Stimulated activated CD4-positive, alpha-beta T cell treated with anti-CD3 and anti-CD28 coated beads, Interleukin-1b, Interleukin-23, amount 100 ng/mL, for 24 hours (primary cell): ENCODE measurements at regions not wholly inside any gene's neighbourhood (a gene's known extent, or its start where the extent isn't known, plus 50 kb on each side); places are given as distances from the start of the nearest gene placed in this dataset.
A peak's percentile ranks its signal among the peaks of the same experiment; 100 is the strongest.
"Not testable (repeated sequence)": the region's sequence is repeated elsewhere in the genome, so short reads cannot be mapped to it uniquely, and the experiment has no call there.

ENCODE experiments used
- DNase-seq, 4 experiments: peaks; one replicate each; pipeline ENCODE4 v3.0.0-alpha.2; 2020; ENCODE audit warnings: low read depth in 4 of 4, low spot score in 1 of 4

DNA sequence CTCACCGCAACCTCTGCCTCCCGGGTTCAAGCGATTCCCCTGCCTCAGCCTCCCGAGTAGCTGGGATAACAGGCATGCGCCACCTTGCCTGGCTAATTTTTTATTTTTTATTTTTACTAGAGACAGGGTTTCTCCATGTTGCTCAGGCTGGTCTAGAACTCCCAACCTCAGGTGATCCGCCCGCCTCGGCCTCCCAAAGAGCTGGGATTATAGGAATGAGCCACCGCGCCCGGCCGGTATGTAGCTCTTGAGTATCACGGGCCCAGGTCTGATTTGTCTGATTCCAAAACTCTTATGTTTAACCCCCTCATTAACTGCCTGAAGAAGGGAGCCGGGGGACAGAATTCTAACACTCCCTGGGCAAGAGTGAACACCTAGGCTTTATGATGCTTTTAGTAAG, 91.7 kb upstream of the OLIG2 start:
- not testable (repeated sequence) for DNase-seq

DNA sequence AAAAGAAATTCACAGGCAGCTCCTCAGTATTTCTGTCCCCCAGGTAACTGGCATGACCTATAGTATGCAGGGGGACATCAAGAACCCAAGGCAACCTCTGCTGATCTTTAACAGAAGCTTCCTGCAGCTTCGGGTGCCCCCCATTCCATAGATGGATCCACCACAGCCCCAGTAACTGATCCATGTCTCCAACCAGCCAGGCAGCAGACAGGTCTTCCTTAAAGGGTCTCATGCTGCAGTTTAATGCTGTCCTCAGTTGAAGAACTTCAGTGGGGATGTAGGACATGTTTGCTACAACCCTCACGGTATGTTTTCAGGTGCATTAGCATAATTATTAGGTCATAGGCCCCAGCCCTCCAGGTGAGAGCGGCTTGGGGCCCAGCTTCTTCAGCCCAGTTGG, 90.9 kb upstream of the OLIG2 start:
- no peak for DNase-seq

DNA sequence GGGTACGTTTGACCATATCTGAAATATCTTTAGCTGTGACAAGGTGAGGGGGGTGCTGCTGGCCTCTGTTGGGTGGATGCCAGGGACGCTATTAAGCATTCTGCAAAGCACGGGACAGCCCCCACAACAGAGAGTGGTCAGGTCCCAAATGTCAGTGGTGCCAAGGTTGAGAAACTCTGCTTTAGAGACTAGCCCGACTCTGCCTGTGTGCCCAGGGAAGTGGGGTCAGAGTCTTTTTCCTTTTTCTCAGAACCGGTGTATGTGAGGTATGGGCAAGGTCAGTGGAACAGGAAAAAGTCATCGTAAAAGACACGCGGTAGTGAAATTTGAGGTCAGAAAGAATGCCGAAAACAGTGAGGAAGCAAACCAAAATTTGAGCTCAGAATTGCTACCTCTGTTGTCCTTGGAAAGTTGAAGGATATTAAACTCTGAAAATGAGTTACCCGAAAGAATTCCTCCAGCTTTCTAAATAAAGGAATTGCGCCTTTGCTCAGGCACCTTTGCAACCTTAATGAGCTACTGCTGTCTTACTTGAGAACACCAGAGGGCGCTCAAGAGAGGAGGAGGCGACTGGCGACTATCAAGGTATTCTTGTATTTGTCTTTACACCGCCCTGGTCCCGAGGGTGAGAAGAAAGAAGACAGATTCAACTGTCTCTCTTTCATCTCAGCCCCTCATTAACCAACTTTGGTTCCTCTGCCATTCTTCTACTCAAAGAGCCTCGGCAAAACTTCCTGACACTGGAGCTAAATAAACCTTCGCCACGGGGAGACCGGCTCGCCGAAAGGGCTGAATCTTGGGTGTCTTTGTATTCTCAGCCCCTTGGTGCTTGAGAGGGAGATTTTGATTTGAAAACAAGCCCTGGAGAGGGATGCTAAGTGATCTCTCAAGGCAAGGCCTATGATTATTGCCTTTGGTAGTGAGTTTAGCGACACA, 85.4 kb upstream of the OLIG2 start:
- DNase-seq: peak in 2 of 4 experiments; percentile 19 to 23

DNA sequence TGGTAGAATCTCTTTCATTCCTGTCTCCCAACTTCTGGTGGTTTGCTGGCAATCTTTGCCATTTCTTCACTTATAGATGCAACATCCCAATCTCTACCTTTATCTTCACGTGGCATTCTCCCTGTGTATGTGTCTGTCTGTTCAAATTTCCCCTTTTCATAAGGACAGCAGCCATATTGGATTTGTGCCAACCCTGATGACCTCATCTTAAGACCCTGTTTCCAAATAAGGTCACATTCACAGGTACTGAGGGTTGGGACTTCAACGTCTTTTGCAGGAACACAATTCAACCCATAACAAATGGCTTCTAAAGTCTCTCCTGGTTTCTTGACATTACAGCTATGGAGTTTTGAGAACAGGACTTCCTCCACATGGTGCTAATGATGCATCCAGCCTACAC, 84.5 kb upstream of the OLIG2 start:
- no peak for DNase-seq

DNA sequence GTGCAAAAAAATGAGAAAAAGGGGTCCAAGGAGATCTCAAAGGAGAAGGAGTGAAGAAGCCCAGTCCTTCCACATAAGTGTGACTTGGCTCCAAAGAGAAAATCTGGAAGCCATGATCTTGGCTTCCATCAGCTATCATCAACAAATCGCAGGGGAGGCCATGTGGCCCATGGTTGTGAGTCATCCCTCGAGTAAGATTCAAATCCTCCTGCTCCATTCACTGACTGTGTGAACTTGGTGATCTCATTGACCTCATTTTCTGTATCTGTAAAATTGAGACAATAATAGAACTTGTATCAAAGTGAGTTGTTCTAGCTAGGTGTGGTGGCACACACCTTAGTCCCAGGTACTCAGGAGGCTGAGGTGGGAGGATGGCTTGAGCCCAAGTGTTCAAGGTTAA, 79.1 kb upstream of the OLIG2 start:
- no peak for DNase-seq

DNA sequence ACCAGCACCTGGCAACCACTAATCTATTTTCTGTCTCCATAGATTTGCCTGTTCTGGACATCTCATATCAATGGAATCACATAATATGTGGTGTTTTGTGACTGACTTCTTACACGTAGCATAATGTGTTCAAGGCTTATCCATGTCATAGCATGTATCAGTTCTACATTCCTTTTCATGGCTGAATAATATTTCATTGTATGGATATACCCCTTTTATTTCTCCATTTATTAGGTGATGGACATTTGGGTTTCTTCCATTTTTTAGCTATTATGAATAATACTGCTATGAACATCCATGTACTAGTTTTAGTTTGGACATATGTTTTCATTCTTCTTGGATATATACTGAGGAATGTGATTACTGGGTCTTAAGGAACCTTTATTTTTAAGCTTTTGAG, 78.0 kb upstream of the OLIG2 start:
- DNase-seq: no peak

DNA sequence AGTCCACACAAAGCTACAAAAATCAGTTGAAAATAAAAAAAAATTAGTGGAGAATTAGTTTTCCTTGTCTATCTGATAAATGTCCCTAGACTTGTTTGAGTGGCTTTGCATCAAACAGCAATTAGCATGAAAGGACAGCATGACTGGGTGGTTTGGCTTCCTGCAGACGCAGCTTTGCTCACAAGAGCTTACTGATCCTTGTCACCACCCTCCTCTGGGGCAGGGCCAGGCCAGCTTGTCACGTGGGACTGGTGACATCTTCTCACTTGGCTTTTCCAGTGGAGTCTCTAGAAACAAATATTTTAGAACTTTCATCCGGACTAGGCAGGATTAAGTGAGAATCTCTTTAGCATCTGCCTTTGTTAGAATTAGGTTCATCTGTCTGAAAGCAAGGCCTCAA, 76.0 kb upstream of the OLIG2 start:
- no peak for DNase-seq

DNA sequence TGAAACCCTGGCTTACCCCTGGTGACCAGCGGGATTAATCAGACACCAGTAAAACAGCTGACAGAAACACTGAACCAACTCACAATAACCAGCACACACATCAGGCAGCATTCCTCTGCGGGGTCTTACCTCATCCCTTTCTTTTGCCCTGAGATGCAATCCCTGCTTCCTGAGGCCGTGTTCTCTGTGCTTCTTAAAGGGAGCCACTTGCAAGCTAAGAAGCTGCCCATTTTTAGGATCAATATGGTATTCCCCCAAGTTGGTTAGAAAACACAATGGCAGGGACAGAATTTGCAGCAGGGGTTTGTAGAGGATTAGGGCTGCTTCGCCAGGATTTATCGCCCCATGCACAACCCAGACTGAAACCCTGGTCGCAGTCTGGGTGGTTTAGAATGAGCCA, 74.7 kb upstream of the OLIG2 start:
- no peak for DNase-seq

DNA sequence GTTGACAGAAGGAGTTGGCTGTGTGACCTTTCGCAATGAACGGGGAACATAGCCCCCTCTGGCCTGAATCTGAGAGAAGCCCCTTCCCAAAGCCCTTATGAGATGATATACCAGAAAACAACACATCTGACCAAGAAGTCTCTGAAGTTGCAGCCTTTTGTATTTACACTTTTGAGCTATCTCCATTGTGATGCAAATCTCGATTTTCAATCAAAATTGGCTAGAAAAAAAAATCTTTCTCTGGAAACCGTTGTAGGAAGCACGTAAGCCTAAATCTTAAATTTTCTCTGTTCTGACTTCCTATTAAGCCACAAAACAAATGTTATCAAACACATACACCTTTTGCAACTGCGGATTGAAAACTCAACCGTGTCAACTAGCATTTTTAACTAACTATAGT, 71.4 kb upstream of the OLIG2 start:
- DNase-seq: no peak

DNA sequence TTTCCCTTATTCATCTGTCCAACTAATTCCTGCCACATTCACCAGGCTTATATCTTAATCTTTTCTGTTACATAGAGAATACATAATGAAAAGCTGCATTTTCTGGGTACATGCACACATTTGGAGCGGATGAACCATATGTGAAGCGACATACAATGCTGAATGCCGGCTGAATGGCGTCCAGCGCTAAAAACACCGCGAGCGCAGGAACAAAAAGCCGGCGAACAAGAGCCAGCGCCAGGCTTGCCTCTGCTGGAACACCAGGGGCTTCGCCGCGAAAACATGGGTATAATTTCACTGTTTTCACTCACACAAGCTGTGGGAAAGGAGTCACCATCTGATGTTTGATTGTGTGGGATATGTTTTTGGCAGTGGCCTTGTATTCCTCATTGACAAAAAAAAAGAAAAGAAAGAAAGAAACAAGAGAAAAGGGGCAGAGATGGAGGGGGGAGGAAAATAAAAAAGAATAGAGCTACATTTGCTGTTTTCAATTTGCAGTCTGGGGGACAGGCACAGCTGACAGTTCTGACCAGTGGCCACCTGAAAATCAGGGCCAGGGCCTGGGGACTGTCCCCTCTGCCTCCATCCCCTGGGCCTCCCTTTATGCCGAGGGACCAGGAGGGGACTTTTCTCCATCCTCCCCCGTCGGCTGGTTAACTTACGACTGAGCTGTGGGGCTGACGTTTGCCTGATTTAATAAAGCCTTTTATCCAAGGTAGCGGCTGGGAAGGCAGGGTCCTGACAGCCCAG, 70.2 kb upstream of the OLIG2 start:
- DNase-seq: no peak

DNA sequence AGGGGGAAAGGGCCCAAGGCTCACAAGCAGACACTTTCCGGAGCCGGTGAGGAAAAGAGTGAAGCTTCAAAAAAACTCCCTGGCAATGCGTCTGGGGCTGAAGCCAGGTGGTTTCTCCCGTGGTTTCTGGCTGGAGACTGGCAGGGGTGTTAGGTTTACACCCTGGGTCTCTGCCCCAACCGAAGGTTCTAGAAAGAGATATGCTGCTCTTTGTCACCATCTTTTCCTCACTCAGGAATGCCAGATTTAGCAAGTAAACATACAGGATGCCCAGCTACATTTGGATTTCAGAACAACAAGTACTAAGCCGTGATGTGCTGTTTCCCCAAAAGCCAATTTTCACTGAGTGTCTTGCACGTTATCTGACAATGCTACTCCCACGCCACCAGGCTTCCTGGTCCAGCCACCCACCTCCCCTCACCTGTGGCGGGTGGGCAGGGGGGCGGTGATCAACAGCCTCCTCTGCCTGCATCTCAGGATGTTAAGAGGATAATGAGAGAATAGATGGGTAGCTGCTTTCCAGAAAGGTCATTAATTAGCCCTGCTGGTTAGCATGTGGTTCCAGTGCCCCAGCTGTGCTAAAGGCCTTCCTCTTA, 69.6 kb upstream of the OLIG2 start:
- no peak for DNase-seq

DNA sequence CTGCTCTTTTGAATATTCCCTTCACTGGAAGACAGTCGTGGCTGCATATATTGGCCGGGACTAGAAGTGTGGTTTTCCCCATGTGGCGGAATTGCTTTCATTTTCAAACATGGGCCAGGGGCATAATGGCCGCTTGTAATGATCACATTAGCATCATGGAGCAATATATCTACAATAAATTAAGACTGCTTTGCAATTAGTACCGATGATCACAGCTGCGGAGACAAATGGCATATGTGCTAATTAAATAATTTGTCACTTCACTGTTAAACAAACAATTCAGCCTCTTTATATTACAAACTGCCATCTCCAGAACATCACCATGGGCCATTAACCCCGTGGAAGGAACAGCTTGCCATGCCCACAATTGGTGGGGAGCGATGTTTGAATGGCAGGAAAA, 68.2 kb upstream of the OLIG2 start:
- no peak for DNase-seq

DNA sequence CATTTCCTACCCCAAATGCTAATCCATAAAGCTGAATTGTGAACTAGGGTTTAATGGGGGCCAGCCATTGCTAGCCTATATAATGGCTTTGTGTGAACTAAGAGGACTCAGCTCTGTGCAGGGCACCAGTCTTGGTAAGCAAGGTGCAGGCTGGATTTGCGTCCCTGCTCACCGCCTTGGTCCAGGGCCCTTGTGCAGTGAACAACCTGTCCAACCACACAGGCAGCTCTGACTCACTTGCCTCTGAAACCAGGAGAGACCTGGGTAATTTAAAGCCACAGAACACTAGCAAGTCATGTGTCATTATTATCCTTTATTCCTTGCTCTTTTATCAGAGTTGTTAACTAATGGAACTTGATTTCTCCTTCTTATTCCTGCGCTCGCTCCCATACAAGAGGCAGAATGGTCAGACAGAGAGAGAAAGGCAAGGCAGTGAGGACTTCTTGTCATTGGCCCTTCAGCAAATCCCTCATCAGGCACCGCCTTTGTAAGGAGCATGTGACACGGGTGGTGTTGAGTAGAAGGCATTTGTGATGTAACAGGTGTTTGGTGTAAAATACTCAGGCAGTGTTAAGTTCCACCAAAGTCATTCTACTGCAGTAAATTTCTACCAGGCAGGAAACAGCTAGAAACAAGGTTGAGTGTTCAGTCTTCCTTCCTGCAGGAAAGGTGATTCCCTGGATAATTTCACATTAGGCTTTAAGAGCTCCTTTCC, 67.3 kb upstream of the OLIG2 start:
- no peak for DNase-seq

DNA sequence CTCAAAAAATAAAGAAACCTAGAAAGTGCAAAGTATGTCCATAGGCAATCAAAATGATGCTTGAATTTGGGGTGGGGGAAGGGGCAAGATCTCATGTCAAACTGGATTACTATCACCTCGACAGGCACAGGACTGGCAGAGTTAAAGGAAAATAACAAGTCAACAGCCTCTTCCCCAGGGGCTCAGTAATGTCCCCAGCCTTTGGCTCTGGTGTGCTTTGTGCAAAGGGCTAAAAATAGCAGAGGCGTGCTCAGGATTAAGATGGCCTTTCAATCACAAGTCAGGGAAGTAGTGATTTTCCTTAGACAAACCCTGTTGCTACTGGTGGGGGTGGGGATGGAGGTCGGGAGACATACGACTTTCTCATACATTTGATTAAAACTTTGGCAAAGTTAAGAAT, 63.5 kb upstream of the OLIG2 start:
- no peak for DNase-seq

DNA sequence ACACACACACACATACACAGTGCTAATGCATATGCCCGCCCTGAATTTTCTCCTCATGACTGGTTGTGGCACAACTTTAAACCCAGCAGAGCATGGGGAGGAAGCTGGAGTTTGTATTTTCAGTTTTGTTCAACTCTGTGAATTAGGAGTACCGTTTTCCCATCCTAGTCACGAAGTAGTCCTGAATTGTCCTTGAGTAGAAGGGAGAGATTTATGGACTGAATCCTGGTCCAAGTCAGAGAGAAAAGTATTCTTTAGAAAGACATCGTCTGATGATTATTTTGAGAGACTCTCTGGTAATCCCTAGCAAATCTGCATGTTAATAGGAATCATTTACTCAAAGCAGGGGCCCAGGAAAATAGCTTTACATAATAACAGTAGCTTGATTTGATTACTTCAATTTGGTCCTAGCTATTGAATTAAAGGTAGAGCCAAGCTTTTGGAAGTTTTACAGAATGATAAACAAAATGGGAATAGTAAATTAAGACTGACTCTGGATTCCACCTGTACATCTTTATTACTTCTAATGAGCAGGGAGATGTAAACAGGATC, 60.5 kb upstream of the OLIG2 start:
- no peak for DNase-seq

DNA sequence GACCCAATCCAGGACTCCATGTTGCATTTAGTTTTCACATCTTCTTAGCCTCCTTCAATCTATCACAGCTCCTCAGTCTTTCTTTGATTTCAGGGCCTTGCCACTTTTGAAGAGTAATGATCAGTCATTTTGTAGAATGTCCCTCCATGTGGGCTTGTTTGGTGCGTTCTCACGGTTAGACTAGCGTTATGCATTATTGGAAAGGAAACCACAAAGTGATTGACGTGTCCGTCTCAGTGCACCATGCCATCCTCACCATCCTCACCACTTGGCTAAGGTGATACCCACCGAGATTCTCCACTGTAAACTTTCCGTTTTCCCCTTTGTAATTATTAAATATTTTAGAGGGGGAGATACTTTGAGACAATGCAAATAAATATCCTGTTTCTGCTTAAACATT, 59.6 kb upstream of the OLIG2 start:
- no peak for DNase-seq

DNA sequence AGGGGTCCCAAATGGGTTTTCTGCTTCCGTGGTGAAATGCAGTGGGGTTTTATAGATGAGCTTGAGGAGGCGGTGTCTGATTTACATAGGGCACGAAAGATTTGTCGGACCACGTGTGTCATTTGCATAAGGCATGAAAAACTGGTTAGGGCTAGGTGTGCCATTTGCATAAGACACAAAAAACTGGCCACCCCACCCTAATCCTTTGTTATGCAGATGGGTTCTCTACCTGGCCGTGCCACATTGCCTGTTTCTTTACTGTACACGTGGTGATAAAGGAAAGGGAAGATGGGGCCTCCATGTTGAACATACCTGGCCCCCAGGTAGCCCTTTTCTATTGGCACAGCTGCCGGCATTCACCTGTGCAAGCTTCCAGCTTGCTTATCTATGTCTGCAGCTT, 57.6 kb upstream of the OLIG2 start:
- not testable (repeated sequence) for DNase-seq

DNA sequence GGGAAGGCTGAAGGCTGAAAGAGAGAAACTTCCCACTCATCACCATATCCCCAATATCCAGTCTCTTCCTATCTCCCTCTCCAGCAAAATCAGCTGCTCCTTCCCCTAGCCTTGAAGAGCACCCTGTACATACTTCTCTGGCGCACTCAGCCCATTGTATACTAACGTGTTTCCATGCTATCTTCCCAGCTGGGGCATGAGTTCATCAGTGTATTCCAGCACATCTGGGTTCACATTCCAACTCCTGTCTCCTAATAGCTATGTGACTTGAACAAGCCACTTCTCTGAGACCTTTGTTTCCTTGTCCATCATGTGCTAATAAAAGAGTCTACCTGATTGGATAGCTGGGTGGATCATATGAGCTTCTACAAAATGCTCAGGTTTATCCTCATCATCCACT, 51.1 kb upstream of the OLIG2 start:
- DNase-seq: no peak

DNA sequence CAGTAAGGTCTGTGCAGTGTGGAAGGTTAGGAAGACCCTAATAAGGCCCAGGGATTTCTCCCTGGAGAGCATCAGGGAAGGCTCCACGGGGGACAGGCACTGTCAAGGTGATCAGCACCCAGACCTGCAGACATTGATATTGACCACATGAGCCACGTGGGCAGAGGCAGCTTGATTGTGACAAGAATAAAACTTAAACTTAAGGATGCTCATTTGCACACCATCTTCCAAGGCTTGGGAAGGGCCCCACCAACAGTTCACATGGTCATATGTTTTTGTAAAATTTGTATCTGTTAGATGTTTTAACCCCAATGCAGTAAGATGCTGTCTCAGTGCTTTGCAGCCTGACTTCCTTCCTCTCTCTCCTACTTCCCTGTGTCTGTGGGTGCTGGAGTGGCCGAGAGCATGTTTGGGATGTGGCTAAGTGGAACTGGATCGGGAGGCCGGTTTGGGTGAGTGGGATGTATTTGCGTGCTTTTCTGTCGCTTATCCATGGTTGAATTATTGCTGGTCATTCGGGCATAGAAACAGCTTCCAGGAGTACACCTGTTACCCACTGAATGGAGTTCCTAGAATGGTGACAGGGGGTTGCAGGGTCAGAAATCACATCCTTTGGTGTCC, 49.8 kb upstream of the OLIG2 start:
- no peak for DNase-seq
